ENCODE measurements at regions not wholly inside any gene's neighbourhood (a gene's known extent, or its start where the extent isn't known, plus 50 kb on each side); places are given as distances from the start of the nearest gene placed in this dataset.
"Not testable (repeated sequence)": the region's sequence is repeated elsewhere in the genome, so short reads cannot be mapped to it uniquely, and the experiment has no call there.

DNA sequence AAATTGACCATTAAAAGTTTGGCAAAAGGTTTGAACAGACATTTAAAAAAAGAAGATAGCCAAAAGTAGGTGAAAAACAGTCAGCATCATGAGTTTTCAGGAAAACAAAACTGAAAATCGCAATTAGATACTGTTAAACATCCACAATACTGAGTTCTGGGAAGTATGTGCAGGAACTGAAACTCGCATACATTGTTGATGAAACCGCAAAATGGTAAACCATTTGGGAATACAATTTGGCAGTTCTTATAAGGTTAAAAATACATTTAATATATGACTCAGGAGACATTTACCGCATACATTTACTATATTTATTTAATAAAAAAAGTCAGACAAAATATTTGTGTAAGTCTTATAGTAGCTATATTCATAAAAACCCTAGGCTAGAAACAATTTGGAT, 393.2 kb downstream of the COL11A1 start:
- WGBS, 2 donors, result 82 to 83% methylated on average over 4 of the region's 4 CpGs
- no peak overlapping the region for H3K4me3 ChIP-seq (ENCODE audit: low read depth, poor library complexity, severe bottlenecking)
- TF ChIP-seq, protein P1, sequence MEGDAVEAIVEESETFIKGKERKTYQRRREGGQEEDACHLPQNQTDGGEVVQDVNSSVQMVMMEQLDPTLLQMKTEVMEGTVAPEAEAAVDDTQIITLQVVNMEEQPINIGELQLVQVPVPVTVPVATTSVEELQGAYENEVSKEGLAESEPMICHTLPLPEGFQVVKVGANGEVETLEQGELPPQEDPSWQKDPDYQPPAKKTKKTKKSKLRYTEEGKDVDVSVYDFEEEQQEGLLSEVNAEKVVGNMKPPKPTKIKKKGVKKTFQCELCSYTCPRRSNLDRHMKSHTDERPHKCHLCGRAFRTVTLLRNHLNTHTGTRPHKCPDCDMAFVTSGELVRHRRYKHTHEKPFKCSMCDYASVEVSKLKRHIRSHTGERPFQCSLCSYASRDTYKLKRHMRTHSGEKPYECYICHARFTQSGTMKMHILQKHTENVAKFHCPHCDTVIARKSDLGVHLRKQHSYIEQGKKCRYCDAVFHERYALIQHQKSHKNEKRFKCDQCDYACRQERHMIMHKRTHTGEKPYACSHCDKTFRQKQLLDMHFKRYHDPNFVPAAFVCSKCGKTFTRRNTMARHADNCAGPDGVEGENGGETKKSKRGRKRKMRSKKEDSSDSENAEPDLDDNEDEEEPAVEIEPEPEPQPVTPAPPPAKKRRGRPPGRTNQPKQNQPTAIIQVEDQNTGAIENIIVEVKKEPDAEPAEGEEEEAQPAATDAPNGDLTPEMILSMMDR (IDR thresholded peaks at IDR 0.05), result no peak
- no peak for TF ChIP-seq POLR2A (IDR thresholded peaks at IDR 0.05)
- no peak for DNase-seq (ENCODE audit: low spot score in 2 of 2)
- intact Hi-C loops (cut with DNase I; ENCODE audit: low total_unique reads), result no loop called here

DNA sequence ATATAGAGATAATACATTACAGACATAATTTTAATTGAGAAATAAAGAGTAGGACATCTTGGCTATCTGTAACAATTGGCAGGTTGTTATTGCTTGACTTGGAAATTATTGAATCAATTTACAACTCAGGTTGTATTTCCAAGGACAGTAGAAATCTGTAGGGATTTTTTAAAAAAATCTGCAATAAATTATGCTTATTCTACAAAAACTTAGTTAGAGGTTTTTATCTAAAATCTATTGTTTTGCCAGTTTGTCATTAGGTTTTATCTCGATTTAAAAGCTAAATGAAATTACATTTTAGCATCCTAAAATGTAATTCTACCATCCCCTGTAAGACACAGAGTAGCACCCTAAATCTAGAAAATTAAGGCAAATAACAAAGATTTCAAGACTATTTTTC, 408.8 kb downstream of the COL11A1 start:
- TF ChIP-seq, protein P1 (IDR thresholded peaks at IDR 0.05), result no peak
- TF ChIP-seq POLR2A (IDR thresholded peaks at IDR 0.05), result no peak
- no peak overlapping the region for H3K4me3 ChIP-seq (ENCODE audit: low read depth, poor library complexity, severe bottlenecking)
- intact Hi-C loops (cut with DNase I; ENCODE audit: low total_unique reads), result no loop called here
- DNase-seq (ENCODE audit: low spot score in 2 of 2), result no peak
- 73 to 75% methylated on average over 1 of the region's 1 CpG for WGBS, 2 donors

DNA sequence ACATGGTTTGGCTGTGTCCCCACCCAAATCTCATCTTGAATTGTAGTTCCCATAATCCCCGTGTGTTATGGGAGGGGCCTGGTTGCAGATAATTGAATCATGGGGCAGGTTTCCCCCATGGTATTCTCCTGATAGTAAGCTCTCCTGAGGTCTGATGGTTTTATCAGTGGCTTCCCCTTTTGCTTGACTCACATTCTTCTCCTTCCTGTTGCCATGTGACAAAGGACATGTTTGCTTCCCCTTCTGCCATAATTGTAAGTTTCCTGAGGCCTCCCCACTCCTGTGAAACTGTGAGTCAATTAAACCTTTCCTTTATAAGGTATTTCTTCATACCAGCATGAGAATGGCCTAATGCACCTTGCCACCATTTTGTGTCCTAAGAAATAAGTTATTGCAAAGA, 415.0 kb downstream of the COL11A1 start:
- TF ChIP-seq, protein P1 (IDR thresholded peaks at IDR 0.05), result no peak
- no peak for TF ChIP-seq POLR2A (IDR thresholded peaks at IDR 0.05)
- H3K4me3 ChIP-seq (ENCODE audit: low read depth, poor library complexity, severe bottlenecking), result no peak overlapping the region
- no peak for DNase-seq (ENCODE audit: low spot score in 2 of 2)
- 75 to 88% methylated on average over 1 of the region's 1 CpG for WGBS, 2 donors
- intact Hi-C loops (cut with DNase I; ENCODE audit: low total_unique reads), result no loop called here

DNA sequence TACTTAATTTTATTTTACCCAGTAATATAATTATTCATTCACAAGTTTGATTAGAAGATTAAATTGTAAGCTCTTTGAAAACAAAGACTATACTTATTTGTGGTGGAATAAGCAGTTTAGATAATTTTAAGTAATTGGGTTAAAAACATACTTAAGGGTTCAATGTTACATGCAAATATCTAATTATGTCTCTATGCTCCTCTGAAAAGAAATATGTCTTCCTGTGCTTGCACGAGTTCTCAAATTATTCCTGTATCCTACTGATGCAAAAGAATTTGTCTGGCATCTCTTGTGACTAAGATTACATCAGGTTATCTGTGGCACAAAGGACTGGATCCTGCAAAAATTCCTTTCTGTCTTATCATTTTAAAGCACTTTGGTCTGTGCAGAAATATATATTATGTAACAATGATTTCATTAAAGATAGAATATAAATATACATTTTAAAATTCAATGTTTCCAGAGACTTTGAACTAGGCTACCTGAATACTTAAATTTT, 416.7 kb downstream of the COL11A1 start:
- 45 to 53% methylated on average over 1 of the region's 1 CpG for WGBS, 2 donors
- intact Hi-C loops (cut with DNase I; ENCODE audit: low total_unique reads), result no loop called here
- no peak for DNase-seq (ENCODE audit: low spot score in 2 of 2)
- TF ChIP-seq, protein P1 (IDR thresholded peaks at IDR 0.05), result no peak
- no peak for TF ChIP-seq POLR2A (IDR thresholded peaks at IDR 0.05)
- H3K4me3 ChIP-seq (ENCODE audit: low read depth, poor library complexity, severe bottlenecking), result no peak overlapping the region

DNA sequence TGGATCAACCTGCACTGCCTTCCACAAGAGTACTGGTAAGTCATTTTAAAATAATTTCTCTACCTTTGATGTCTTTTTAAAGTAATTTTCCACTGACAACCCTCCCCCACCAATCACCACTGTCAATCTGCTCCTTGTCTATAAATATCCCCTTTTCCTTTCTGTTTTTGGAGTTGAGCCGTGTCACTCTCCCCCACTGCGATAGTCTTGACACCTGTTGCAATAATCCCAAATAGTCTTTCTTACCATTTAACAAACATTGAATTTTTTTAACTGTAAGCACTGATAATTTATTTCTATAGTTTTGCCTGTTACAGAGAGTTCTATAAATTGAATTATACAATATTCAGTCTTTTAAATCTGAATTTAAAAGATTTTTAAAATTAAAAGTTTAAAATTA, 420.9 kb downstream of the COL11A1 start:
- no peak overlapping the region for H3K4me3 ChIP-seq (ENCODE audit: low read depth, poor library complexity, severe bottlenecking)
- no peak for DNase-seq (ENCODE audit: low spot score in 2 of 2)
- TF ChIP-seq POLR2A (IDR thresholded peaks at IDR 0.05), result no peak
- TF ChIP-seq, protein P1 (IDR thresholded peaks at IDR 0.05), result no peak
- intact Hi-C loops (cut with DNase I; ENCODE audit: low total_unique reads), result no loop called here
- 67 to 70% methylated on average over 2 of the region's 2 CpGs for WGBS, 2 donors

DNA sequence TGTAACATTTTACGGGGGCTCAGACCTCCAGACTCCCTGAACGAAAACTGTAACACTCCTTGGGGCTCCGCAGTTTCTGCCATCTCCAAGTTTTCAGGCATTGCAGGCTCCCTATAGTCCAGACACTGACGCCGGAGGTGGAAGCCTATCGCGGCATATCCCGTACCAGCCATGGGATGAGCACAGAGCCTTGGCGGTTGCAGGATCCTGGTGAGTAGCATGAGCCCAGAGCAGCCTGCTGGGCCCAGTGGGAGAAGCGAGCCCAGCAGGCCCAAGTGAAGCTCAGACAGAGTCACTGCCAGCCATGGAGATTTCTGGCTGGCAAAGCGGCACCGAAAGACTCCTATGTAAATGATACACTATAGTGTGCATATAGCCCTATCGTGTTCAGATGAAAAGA, 446.8 kb downstream of the COL11A1 start:
- no peak for TF ChIP-seq POLR2A (IDR thresholded peaks at IDR 0.05)
- TF ChIP-seq, protein P1 (IDR thresholded peaks at IDR 0.05), result no peak
- whole genome bisulfite sequencing, 2 donors, result 93 to 95% methylated on average over 13 of the region's 13 CpGs
- intact Hi-C loops (cut with DNase I; ENCODE audit: low total_unique reads), result no loop called here
- H3K4me3 ChIP-seq (ENCODE audit: low read depth, poor library complexity, severe bottlenecking), result no peak overlapping the region
- DNase-seq (ENCODE audit: low spot score in 2 of 2), result no peak

DNA sequence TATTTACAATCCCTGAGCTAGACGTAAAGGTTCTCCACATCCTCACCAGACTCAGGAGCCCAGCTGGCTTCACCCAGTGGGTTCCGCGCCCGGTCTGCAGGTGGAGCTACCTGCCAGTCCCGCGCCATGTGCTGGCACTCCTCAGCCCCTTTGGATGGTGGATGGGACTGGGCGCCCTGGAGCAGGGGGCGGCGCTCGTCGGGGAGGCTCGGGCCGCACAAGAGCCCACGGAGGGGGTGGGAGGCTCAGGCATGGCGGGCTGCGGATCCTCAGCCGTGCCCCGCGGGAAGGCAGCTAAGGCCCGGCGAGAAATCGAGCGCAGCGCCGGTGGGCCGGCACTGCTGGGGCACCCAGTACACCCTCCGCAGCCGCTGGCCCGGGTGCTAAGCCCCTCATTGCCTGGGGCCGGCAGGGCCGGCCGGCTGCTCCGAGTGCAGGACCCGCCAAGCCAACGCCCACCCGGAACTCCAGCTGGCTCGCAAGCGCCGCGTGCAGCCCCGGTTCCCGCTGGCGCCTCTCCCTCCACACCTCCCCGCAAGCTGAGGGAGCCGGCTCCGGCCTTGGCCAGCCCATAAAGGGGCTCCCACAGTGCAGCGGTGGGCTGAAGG, 448.3 kb downstream of the COL11A1 start:
- DNase-seq (ENCODE audit: low spot score in 2 of 2); intact Hi-C loops (cut with DNase I; ENCODE audit: low total_unique reads); H3K4me3 ChIP-seq (ENCODE audit: low read depth, poor library complexity, severe bottlenecking): not testable (repeated sequence)
- 93 to 94% methylated on average over 30 to 38 of the region's 47 CpGs for WGBS, 2 donors
